UCSD-AML1 (cell line): ENCODE measurements at regions not wholly inside any gene's neighbourhood (a gene's known extent, or its start where the extent isn't known, plus 50 kb on each side); places are given as distances from the start of the nearest gene placed in this dataset.
"Not testable (repeated sequence)": the region's sequence is repeated elsewhere in the genome, so short reads cannot be mapped to it uniquely, and the experiment has no call there.

Experiments used
- DNase-seq: peaks from one replicate; lab custom pipeline; 2025; ENCODE audit not compliant: unreplicated experiment; lab: John Stamatoyannopoulos, UW

GRCh38 chr15:69552057-69552815 is 99.6 kb downstream of the RPLP1 start:
- no peak for DNase-seq

- no peak for DNase-seq
These were observed 101.1 kb downstream of the RPLP1 start for GRCh38 chr15:69553686-69554085.

GRCh38 chr15:69554279-69554961 is 101.8 kb downstream of the RPLP1 start:
- DNase-seq = no peak

GRCh38 chr15:69555080-69555479 is 102.5 kb downstream of the RPLP1 start:
- DNase-seq = no peak

- no peak for DNase-seq
These were observed 103.7 kb downstream of the RPLP1 start for GRCh38 chr15:69556344-69556743.

GRCh38 chr15:69557020-69557706 is 104.5 kb downstream of the RPLP1 start:
- DNase-seq = no peak

- DNase-seq = no peak
These were observed 105.2 kb downstream of the RPLP1 start for GRCh38 chr15:69557707-69558409.

GRCh38 chr15:69559440-69560190 is 107.0 kb downstream of the RPLP1 start:
- no peak for DNase-seq

GRCh38 chr15:69561071-69561784 is 108.6 kb downstream of the RPLP1 start:
- no peak for DNase-seq

- no peak for DNase-seq
These were observed 109.5 kb downstream of the RPLP1 start for GRCh38 chr15:69562116-69562515.

- DNase-seq = no peak
These were observed 109.9 kb downstream of the RPLP1 start for GRCh38 chr15:69562564-69562963.

- no peak for DNase-seq
These were observed 112.5 kb downstream of the RPLP1 start for GRCh38 chr15:69565066-69565655.

GRCh38 chr15:69567238-69567760 is 114.7 kb downstream of the RPLP1 start:
- DNase-seq = not testable (repeated sequence)

- no peak for DNase-seq
These were observed 115.8 kb downstream of the RPLP1 start for GRCh38 chr15:69568173-69569009.

GRCh38 chr15:69570454-69570853 is 117.8 kb downstream of the RPLP1 start:
- no peak for DNase-seq

- DNase-seq = no peak
These were observed 118.4 kb downstream of the RPLP1 start for GRCh38 chr15:69570997-69571396.

- not testable (repeated sequence) for DNase-seq
These were observed 120.7 kb downstream of the RPLP1 start for GRCh38 chr15:69573278-69573677.

GRCh38 chr15:69573815-69574475 is 121.3 kb downstream of the RPLP1 start:
- no peak for DNase-seq
